Thymus (tissue), 11 donors: ENCODE measurements at regions not wholly inside any gene's neighbourhood (a gene's known extent, or its start where the extent isn't known, plus 50 kb on each side); places are given as distances from the start of the nearest gene placed in this dataset.
"Not testable (repeated sequence)": the region's sequence is repeated elsewhere in the genome, so short reads cannot be mapped to it uniquely, and the experiment has no call there.

Experiments used
- DNase-seq, 9 donors: peaks; one replicate each; pipeline ENCODE4 v3.0.0-alpha.2; 2013; ENCODE audit warnings: low spot score in 9 of 9, low read depth in 6 of 9, missing footprints in 1 of 9
- H3K27ac ChIP-seq, 2 donors: one replicate each; pipeline ENCODE4 v1.5.1; 2013; ENCODE audit warnings: control low read depth in 1 of 2, low read depth in 1 of 2, low read length in 1 of 2, mild to moderate bottlenecking in 1 of 2, moderate library complexity in 1 of 2
- H3K27me3 ChIP-seq, 2 donors: one replicate each; pipeline ENCODE4 v1.5.1; 2013; ENCODE audit warnings: low read length in 1 of 2; ENCODE audit not compliant: control insufficient read depth in 2 of 2, insufficient read depth in 1 of 2
- H3K36me3 ChIP-seq, 2 donors: one replicate each; pipeline ENCODE4 v1.5.1; 2013; ENCODE audit warnings: low read length in 1 of 2, mild to moderate bottlenecking in 1 of 2, moderate library complexity in 1 of 2; ENCODE audit not compliant: control insufficient read depth in 2 of 2, insufficient read depth in 2 of 2
- H3K4me1 ChIP-seq, 2 donors: one replicate each; pipeline ENCODE4 v1.5.1; 2013; ENCODE audit warnings: low read length in 2 of 2; ENCODE audit not compliant: control insufficient read depth in 2 of 2, insufficient read depth in 2 of 2
- H3K4me3 ChIP-seq, 2 donors: one replicate each; pipeline ENCODE4 v1.5.1; 2013; ENCODE audit warnings: low read length in 2 of 2, control low read depth in 1 of 2, mild to moderate bottlenecking in 1 of 2
- H3K9me3 ChIP-seq, 2 donors: one replicate each; pipeline ENCODE4 v1.5.1; 2013; ENCODE audit warnings: low read length in 1 of 2, mild to moderate bottlenecking in 1 of 2; ENCODE audit not compliant: control insufficient read depth in 2 of 2, insufficient read depth in 1 of 2
- WGBS: extraction: QIAGEN DNeasy Blood & Tissue Kit; methylation state at CpG from one replicate; pipeline ENCODE4 v1.1.7; 2013; 5-methylcytosine and 5-hydroxymethylcytosine counted together
- donor health status: healthy.

DNA sequence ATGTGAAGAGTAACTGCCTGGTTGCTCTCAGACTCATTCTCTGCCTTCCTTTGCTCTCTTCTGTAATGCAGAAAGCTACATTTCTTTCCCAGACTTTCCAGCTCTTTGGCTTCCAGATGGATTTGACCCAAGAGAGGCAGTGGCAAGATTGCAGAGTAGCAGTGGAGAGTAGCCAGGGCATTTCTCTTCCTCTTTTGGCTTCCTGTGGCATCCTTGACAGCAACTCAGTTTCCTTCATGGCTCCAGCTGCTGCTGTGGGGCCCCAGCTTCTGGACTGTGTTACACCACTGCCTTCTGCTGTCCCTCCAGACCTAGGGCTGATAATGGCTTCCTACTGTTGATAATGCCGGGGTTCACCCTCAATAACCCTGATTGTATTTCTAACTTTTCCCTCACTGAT, 469.4 kb upstream of the SPRED2 start:
- no peak for DNase-seq
- WGBS, result 10% methylated on average over 1 of the region's 1 CpG
- H3K4me3 ChIP-seq, result no peak overlapping the region
- H3K27ac ChIP-seq, result no peak overlapping the region
- H3K36me3 ChIP-seq, result no peaks in the 10 kb centered on the region
- H3K27me3 ChIP-seq, result no peaks in the 10 kb centered on the region
- H3K9me3 ChIP-seq, result no peaks in the 10 kb centered on the region
- no peaks in the 10 kb centered on the region for H3K4me1 ChIP-seq

DNA sequence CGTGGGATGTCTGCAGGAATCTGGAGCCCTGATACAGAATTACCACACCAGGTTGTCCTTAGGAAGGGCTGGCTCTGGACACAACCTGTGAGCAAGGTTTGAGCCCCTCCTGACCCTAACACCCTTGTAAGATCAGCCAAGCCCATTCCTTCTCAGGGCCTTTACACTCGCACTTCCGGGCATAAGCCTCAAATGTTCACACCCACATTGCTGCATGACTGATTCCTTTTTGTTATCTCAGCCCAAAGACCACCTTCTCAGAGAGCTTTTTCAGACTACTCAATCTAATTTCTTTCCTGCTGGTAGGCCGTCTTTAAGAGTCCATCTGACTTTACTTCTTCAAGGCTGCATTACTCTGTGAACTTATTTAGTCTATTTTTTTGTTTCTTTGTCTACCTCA, 464.0 kb upstream of the SPRED2 start:
- 95% methylated on average over 4 of the region's 4 CpGs for WGBS
- Histone ChIP-seq H3K36me3 (no peaks in the 10 kb centered on the region), H3K27me3 (no peaks in the 10 kb centered on the region), H3K27ac (no peak overlapping the region), H3K9me3 (no peaks in the 10 kb centered on the region), H3K4me3 (no peak overlapping the region), H3K4me1 (no peaks in the 10 kb centered on the region)
- no peak for DNase-seq

GRCh38 chr2:65890131-65890530, 457.7 kb upstream of the SPRED2 start:
- not testable (repeated sequence) for H3K27ac ChIP-seq, H3K4me3 ChIP-seq, H3K27me3 ChIP-seq, H3K9me3 ChIP-seq, H3K4me1 ChIP-seq, H3K36me3 ChIP-seq, DNase-seq
- 78% methylated on average over 6 of the region's 6 CpGs for WGBS

DNA sequence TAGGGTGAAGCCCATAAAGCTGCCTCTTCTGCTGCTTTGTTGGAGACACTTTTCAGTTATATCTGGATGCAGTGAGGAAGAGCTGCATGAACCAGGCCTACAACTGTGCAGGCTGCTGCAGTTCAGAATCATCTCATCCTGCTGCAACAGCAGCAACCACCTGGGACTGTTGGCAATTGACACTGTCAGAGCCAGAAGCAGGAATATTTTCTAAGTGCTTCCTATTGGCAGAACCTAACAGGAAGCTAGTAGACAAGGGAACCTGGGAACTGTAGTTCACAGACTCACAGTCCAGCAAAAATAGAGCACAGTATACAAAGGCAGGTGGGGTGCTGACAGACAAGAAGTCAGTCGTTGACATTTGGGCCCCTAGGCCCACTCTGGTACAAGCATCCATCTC, 452.9 kb upstream of the SPRED2 start:
- Histone ChIP-seq H3K4me1 (no peaks in the 10 kb centered on the region), H3K27me3 (no peaks in the 10 kb centered on the region), H3K27ac (no peak overlapping the region), H3K9me3 (no peaks in the 10 kb centered on the region), H3K4me3 (no peak overlapping the region), H3K36me3 (no peaks in the 10 kb centered on the region)
- no peak for DNase-seq
- WGBS, result 81% methylated on average over 1 of the region's 1 CpG

DNA sequence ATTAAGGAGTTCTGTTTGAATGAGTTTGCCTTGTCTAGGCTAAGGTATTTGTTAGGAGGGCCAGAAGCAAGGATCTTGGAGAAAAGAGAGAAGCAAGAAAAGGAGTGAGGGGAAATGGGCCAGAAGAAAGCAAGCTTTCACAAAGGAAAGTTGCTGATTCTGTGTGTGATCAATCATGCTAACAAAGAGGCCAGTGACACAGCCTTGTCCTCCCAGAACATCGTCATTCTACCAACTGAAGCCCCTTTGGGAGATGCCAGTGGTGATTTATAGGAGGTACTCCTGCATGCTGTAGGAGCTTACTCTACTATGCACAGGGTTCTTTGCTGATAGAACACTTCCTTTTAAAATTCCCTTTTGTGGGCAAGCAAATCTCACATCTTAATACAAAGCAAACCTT, 449.2 kb upstream of the SPRED2 start:
- WGBS, result 63% methylated on average over 1 of the region's 1 CpG
- Histone ChIP-seq H3K36me3 (no peaks in the 10 kb centered on the region), H3K27me3 (no peaks in the 10 kb centered on the region), H3K4me1 (no peaks in the 10 kb centered on the region), H3K27ac (no peak overlapping the region), H3K4me3 (no peak overlapping the region), H3K9me3 (no peaks in the 10 kb centered on the region)
- DNase-seq, result no peak

DNA sequence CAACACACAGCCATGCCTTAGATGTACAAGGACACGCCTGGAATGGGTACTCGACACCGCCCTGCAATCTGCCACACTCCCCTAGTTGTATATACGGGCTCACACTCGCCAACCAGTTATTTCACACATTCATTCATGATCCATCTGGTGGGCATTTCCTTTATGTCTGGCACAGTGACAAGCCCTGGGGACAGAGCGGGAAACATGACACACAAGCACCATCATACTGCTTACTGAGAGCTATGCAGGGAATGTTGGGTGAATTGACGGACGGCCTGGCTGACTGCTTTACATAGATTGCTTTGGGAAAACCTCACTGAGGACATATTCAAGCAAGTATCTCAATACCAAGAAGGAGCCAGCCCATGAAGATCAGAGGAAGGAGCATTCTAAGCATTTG, 448.0 kb upstream of the SPRED2 start:
- no peaks in the 10 kb centered on the region for H3K9me3 ChIP-seq
- no peak overlapping the region for H3K27ac ChIP-seq
- no peak overlapping the region for H3K4me3 ChIP-seq
- H3K36me3 ChIP-seq, result no peaks in the 10 kb centered on the region
- no peaks in the 10 kb centered on the region for H3K27me3 ChIP-seq
- no peaks in the 10 kb centered on the region for H3K4me1 ChIP-seq
- WGBS, result 91% methylated on average over 8 of the region's 8 CpGs
- DNase-seq, result no peak

- H3K9me3 ChIP-seq, result no peaks in the 10 kb centered on the region
- H3K4me1 ChIP-seq, result no peaks in the 10 kb centered on the region
- DNase-seq, result no peak
- no peak overlapping the region for H3K27ac ChIP-seq
- 76% methylated on average over 3 of the region's 3 CpGs for WGBS
- H3K36me3 ChIP-seq, result no peaks in the 10 kb centered on the region
- no peaks in the 10 kb centered on the region for H3K27me3 ChIP-seq
- no peak overlapping the region for H3K4me3 ChIP-seq
Measured at GRCh38 chr2:65878011-65878340, 445.6 kb upstream of the SPRED2 start.

- Histone ChIP-seq H3K27ac (no peak overlapping the region), H3K9me3 (no peaks in the 10 kb centered on the region), H3K36me3 (no peaks in the 10 kb centered on the region), H3K27me3 (no peaks in the 10 kb centered on the region), H3K4me3 (no peak overlapping the region), H3K4me1 (no peaks in the 10 kb centered on the region)
- DNase-seq, result no peak
- WGBS, result 89% methylated on average over 7 of the region's 7 CpGs
Measured at GRCh38 chr2:65877331-65878010, 445.1 kb upstream of the SPRED2 start.

DNA sequence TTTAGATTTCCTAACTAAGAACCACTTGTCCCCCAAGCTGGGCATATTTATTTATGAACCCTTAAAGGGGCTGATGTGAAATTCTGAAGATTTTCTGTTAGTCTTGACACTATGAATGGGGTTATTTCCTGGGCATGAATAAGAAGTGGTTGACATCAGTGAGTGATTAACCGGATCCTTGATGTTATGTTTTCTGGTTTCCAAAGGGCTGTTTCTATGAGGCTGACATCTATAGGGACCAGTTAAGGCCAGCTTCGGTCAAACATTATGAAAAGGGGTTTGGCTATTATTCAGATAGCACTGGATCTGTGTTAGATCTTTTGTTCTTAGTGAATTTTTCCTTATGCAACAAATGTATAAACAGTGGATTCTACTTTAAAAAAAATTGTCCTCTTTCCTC, 443.7 kb upstream of the SPRED2 start:
- no peak for DNase-seq

DNA sequence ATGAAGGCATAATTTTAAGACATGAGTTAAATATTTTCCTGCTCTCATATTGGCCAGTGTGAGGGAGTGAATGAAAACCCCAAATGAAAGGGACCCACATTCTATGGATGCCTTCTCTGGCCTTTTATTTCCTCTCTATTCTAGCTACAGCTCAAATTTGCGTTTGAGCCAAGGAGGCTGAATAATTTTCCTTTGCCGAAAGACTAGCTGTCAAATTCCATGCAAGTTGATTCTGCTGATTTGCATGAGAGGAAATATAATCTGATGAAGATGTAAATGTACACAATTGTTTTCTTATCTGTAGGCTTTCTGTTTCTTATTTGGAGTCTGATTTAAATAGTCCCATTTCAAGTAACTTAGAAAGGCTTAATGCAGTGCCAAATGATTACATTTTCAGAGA, 438.4 kb upstream of the SPRED2 start:
- no peaks in the 10 kb centered on the region for H3K36me3 ChIP-seq
- no peaks in the 10 kb centered on the region for H3K4me1 ChIP-seq
- no peak overlapping the region for H3K4me3 ChIP-seq
- DNase-seq, result no peak
- no peaks in the 10 kb centered on the region for H3K9me3 ChIP-seq
- no peak overlapping the region for H3K27ac ChIP-seq
- H3K27me3 ChIP-seq, result no peaks in the 10 kb centered on the region
- over 99% methylated on average over 2 of the region's 2 CpGs for WGBS

More for the DNA sequence above, 443.7 kb upstream of the SPRED2 start:
- no peak overlapping the region for H3K27ac ChIP-seq
- no peaks in the 10 kb centered on the region for H3K9me3 ChIP-seq
- no peaks in the 10 kb centered on the region for H3K4me1 ChIP-seq
- no peak overlapping the region for H3K4me3 ChIP-seq
- H3K36me3 ChIP-seq, result no peaks in the 10 kb centered on the region
- WGBS, result 71% methylated on average over 2 of the region's 2 CpGs
- no peaks in the 10 kb centered on the region for H3K27me3 ChIP-seq
